ENCODE measurements at regions not wholly inside any gene's neighbourhood (a gene's known extent, or its start where the extent isn't known, plus 50 kb on each side); places are given as distances from the start of the nearest gene placed in this dataset.

GRCh38 chr3:30069056-30069455 lies 537.3 kb upstream of the TGFBR2 start:
- Histone ChIP-seq H3K27me3 (no peaks in the 10 kb centered on the region), H3K4me1 (no peaks in the 10 kb centered on the region), H3K9me3 (peaks cover 0 to 5% (median 0%) of the 10 kb centered on the region in 4 donors), H3K27ac (no peak overlapping the region), H3K36me3 (no peaks in the 10 kb centered on the region), H3K4me3 (no peak overlapping the region)
- intact Hi-C loops (cut with DNase I; ENCODE audit: low total_unique reads): no loop called here
- DNase-seq: no peak
- no peak for TF ChIP-seq EP300 (IDR thresholded peaks at IDR 0.05)
- no peak for TF ChIP-seq POLR2AphosphoS5 (IDR thresholded peaks at IDR 0.05)
- no peak for TF ChIP-seq POLR2A (IDR thresholded peaks at IDR 0.05)
- WGBS, 5 donors: 24 to 53% (median 42%) methylated on average over 2 of the region's 2 CpGs

- Histone ChIP-seq H3K36me3 (no peaks in the 10 kb centered on the region), H3K27ac (no peak overlapping the region), H3K27me3 (no peaks in the 10 kb centered on the region), H3K9me3 (peaks cover 0 to 4% (median 0%) of the 10 kb centered on the region in 4 donors), H3K4me1 (no peaks in the 10 kb centered on the region), H3K4me3 (no peak overlapping the region)
- TF ChIP-seq POLR2A (IDR thresholded peaks at IDR 0.05) (no peak), EP300 (IDR thresholded peaks at IDR 0.05) (no peak), CTCF (IDR thresholded peaks at IDR 0.05) (no peak), POLR2AphosphoS5 (IDR thresholded peaks at IDR 0.05) (no peak)
- no peak for DNase-seq
- intact Hi-C loops (cut with DNase I; ENCODE audit: low total_unique reads): no loop called here
These were observed 533.4 kb upstream of the TGFBR2 start for GRCh38 chr3:30073040-30073439.

- Histone ChIP-seq H3K36me3 (no peaks in the 10 kb centered on the region), H3K27me3 (no peaks in the 10 kb centered on the region), H3K9me3 (peaks cover 0 to 4% (median 0%) of the 10 kb centered on the region in 4 donors), H3K4me1 (no peaks in the 10 kb centered on the region), H3K4me3 (no peak overlapping the region), H3K27ac (no peak overlapping the region)
- DNase-seq: peak in 1 of 2 donors; percentile 82
- intact Hi-C loops (cut with DNase I; ENCODE audit: low total_unique reads): no loop called here
- 52 to 77% (median 73%) methylated on average over 1 of the region's 1 CpG for WGBS, 5 donors
- no peak for TF ChIP-seq EP300 (IDR thresholded peaks at IDR 0.05)
- TF ChIP-seq POLR2A (IDR thresholded peaks at IDR 0.05): no peak
- TF ChIP-seq POLR2AphosphoS5 (IDR thresholded peaks at IDR 0.05): no peak
- no peak for TF ChIP-seq CTCF (IDR thresholded peaks at IDR 0.05)
These were observed 532.8 kb upstream of the TGFBR2 start for GRCh38 chr3:30073622-30074021.

GRCh38 chr3:30075514-30075913 lies 530.9 kb upstream of the TGFBR2 start:
- peaks cover 0 to 4% (median 0%) of the 10 kb centered on the region in 4 donors for H3K9me3 ChIP-seq
- 80 to 88% (median 86%) methylated on average over 2 of the region's 2 CpGs for WGBS, 5 donors
- intact Hi-C loops (cut with DNase I; ENCODE audit: low total_unique reads): no loop called here
- no peak for DNase-seq
- no peaks in the 10 kb centered on the region for H3K4me1 ChIP-seq
- H3K27me3 ChIP-seq: no peaks in the 10 kb centered on the region
- no peak overlapping the region for H3K4me3 ChIP-seq
- TF ChIP-seq EP300 (IDR thresholded peaks at IDR 0.05): no peak
- TF ChIP-seq POLR2A (IDR thresholded peaks at IDR 0.05): no peak
- TF ChIP-seq CTCF (IDR thresholded peaks at IDR 0.05): no peak
- no peak for TF ChIP-seq POLR2AphosphoS5 (IDR thresholded peaks at IDR 0.05)
- H3K27ac ChIP-seq: no peak overlapping the region
- no peaks in the 10 kb centered on the region for H3K36me3 ChIP-seq

GRCh38 chr3:30076899-30077298 lies 529.5 kb upstream of the TGFBR2 start:
- no peak overlapping the region for H3K4me3 ChIP-seq
- DNase-seq: no peak
- peaks cover 0 to 4% (median 0%) of the 10 kb centered on the region in 4 donors for H3K9me3 ChIP-seq
- no peaks in the 10 kb centered on the region for H3K36me3 ChIP-seq
- no peak overlapping the region for H3K27ac ChIP-seq
- intact Hi-C loops (cut with DNase I; ENCODE audit: low total_unique reads): no loop called here
- H3K27me3 ChIP-seq: no peaks in the 10 kb centered on the region
- TF ChIP-seq POLR2A (IDR thresholded peaks at IDR 0.05) (no peak), POLR2AphosphoS5 (IDR thresholded peaks at IDR 0.05) (no peak), CTCF (IDR thresholded peaks at IDR 0.05) (no peak), EP300 (IDR thresholded peaks at IDR 0.05) (no peak)
- no peaks in the 10 kb centered on the region for H3K4me1 ChIP-seq
